Activated T-cell treated with anti-CD3 and anti-CD28 coated beads, Interleukin-2, amount 50 U/mL, for 72 hours (primary cell): ENCODE measurements at regions not wholly inside any gene's neighbourhood (a gene's known extent, or its start where the extent isn't known, plus 50 kb on each side); places are given as distances from the start of the nearest gene placed in this dataset.

Experiments used
- ATAC-seq, 2 donors: fragments of 150-1000 bp; cut with Tn5 transposase; replicated peaks in 1 of 2; 2 replicates each; pipeline ENCODE4 v1.10.0; 2021; ENCODE audit warnings: moderate library complexity in 2 of 2, mild to moderate bottlenecking in 1 of 2
- DNase-seq, 2 donors: peaks; one replicate each; pipeline ENCODE4 v3.0.0; 2021 to 2022; ENCODE audit warnings: mixed read lengths in 1 of 2
- H3K27ac Mint-ChIP-seq: one replicate; pipeline ENCODE4 v1.8.0; 2022; ENCODE audit warnings: mild to moderate bottlenecking, moderate library complexity, mixed read lengths
- H3K27me3 Mint-ChIP-seq: one replicate; pipeline ENCODE4 v1.8.0; 2022; ENCODE audit warnings: low read depth, mixed read lengths
- H3K36me3 Mint-ChIP-seq, 2 donors: one replicate each; pipeline ENCODE4 v1.8.0; 2022; ENCODE audit warnings: mixed read lengths in 2 of 2, mild to moderate bottlenecking in 1 of 2; ENCODE audit not compliant: insufficient read depth in 2 of 2
- H3K4me1 Mint-ChIP-seq: one replicate; pipeline ENCODE4 v1.8.0; 2022; ENCODE audit warnings: low read depth, mixed read lengths
- H3K4me3 Mint-ChIP-seq, 2 donors: one replicate each; pipeline ENCODE4 v1.8.0; 2022; ENCODE audit warnings: mild to moderate bottlenecking in 2 of 2, mixed read lengths in 2 of 2, moderate library complexity in 2 of 2
- H3K9me3 Mint-ChIP-seq, 2 donors: one replicate each; pipeline ENCODE4 v1.8.0; 2022; ENCODE audit warnings: mixed read lengths in 2 of 2

- Mint-ChIP-seq H3K27ac (no peak overlapping the region), H3K4me1 (no peaks in the 10 kb centered on the region), H3K36me3 (no peaks in the 10 kb centered on the region), H3K4me3 (no peak overlapping the region), H3K27me3 (no peaks in the 10 kb centered on the region), H3K9me3 (no peaks in the 10 kb centered on the region)
- no peak for ATAC-seq
- no peak for DNase-seq
Measured at GRCh38 chr6:139500977-139501376, 126.5 kb upstream of the CITED2 start.

- Mint-ChIP-seq H3K9me3 (no peaks in the 10 kb centered on the region), H3K27me3 (no peaks in the 10 kb centered on the region), H3K4me3 (no peak overlapping the region), H3K36me3 (no peaks in the 10 kb centered on the region), H3K4me1 (no peaks in the 10 kb centered on the region), H3K27ac (no peak overlapping the region)
- DNase-seq: no peak
- no peak for ATAC-seq
Measured at GRCh38 chr6:139498715-139499114, 124.3 kb upstream of the CITED2 start.

- Mint-ChIP-seq H3K27ac (no peak overlapping the region), H3K4me3 (no peak overlapping the region), H3K27me3 (no peaks in the 10 kb centered on the region), H3K36me3 (peaks cover 0 to under 1% of the 10 kb centered on the region in 2 donors), H3K9me3 (peaks cover 0 to under 1% of the 10 kb centered on the region in 2 donors), H3K4me1 (no peaks in the 10 kb centered on the region)
- no peak for ATAC-seq
- DNase-seq: no peak
Measured at GRCh38 chr6:139497345-139497961, 123.0 kb upstream of the CITED2 start.

GRCh38 chr6:139496654-139497344 lies 122.4 kb upstream of the CITED2 start:
- DNase-seq (no peak), ATAC-seq (no peak)
- Mint-ChIP-seq H3K4me1 (no peaks in the 10 kb centered on the region), H3K36me3 (peaks cover 0 to 1% of the 10 kb centered on the region in 2 donors), H3K27ac (no peak overlapping the region), H3K4me3 (no peak overlapping the region), H3K9me3 (peaks cover 0 to 1% of the 10 kb centered on the region in 2 donors), H3K27me3 (no peaks in the 10 kb centered on the region)

- H3K36me3 Mint-ChIP-seq: peaks cover 1 to 2% of the 10 kb centered on the region in 2 donors
- no peaks in the 10 kb centered on the region for H3K27me3 Mint-ChIP-seq
- H3K4me3 Mint-ChIP-seq: no peak overlapping the region
- H3K27ac Mint-ChIP-seq: no peak overlapping the region
- no peak for DNase-seq
- H3K9me3 Mint-ChIP-seq: peaks cover 0 to 1% of the 10 kb centered on the region in 2 donors
- peaks cover 6% of the 10 kb centered on the region for H3K4me1 Mint-ChIP-seq
- ATAC-seq: no peak
Measured at GRCh38 chr6:139494376-139494990, 120.0 kb upstream of the CITED2 start.

GRCh38 chr6:139490482-139490881 lies 116.0 kb upstream of the CITED2 start:
- ATAC-seq: peak; percentile 29 to 47
- Mint-ChIP-seq H3K4me1 (peaks cover 6% of the 10 kb centered on the region), H3K4me3 (peak overlapping the region in 1 of 2 donors; percentile 44), H3K27me3 (no peaks in the 10 kb centered on the region), H3K36me3 (peaks cover 1 to 2% of the 10 kb centered on the region in 2 donors), H3K9me3 (peaks cover 0 to 1% of the 10 kb centered on the region in 2 donors), H3K27ac (peak overlapping the region; percentile 63)
- peak in 1 of 2 donors; percentile 3 for DNase-seq

GRCh38 chr6:139486476-139486799 lies 112.0 kb upstream of the CITED2 start:
- Mint-ChIP-seq H3K27me3 (no peaks in the 10 kb centered on the region), H3K9me3 (no peaks in the 10 kb centered on the region), H3K36me3 (peaks cover 0 to 2% of the 10 kb centered on the region in 2 donors), H3K4me3 (no peak overlapping the region), H3K4me1 (peaks cover 6% of the 10 kb centered on the region), H3K27ac (no peak overlapping the region)
- DNase-seq: no peak
- no peak for ATAC-seq

- Mint-ChIP-seq H3K9me3 (no peaks in the 10 kb centered on the region), H3K27ac (no peak overlapping the region)
- no peak for ATAC-seq
Measured at GRCh38 chr6:139485742-139486475, 111.5 kb upstream of the CITED2 start.

GRCh38 chr6:139485185-139485584 lies 110.7 kb upstream of the CITED2 start:
- H3K4me3 Mint-ChIP-seq: no peak overlapping the region
- no peaks in the 10 kb centered on the region for H3K27me3 Mint-ChIP-seq
- DNase-seq (no peak), ATAC-seq (no peak)
- peaks cover 1% of the 10 kb centered on the region for H3K4me1 Mint-ChIP-seq
- no peaks in the 10 kb centered on the region for H3K36me3 Mint-ChIP-seq
- H3K9me3 Mint-ChIP-seq: no peaks in the 10 kb centered on the region
- no peak overlapping the region for H3K27ac Mint-ChIP-seq

More at GRCh38 chr6:139485742-139486475, 111.5 kb upstream of the CITED2 start:
- peaks cover 6% of the 10 kb centered on the region for H3K4me1 Mint-ChIP-seq
- peaks cover 0 to 2% of the 10 kb centered on the region in 2 donors for H3K36me3 Mint-ChIP-seq
- DNase-seq: no peak
- no peak overlapping the region for H3K4me3 Mint-ChIP-seq
- H3K27me3 Mint-ChIP-seq: no peaks in the 10 kb centered on the region

GRCh38 chr6:139483079-139483478 lies 108.6 kb upstream of the CITED2 start:
- H3K4me3 Mint-ChIP-seq: no peak overlapping the region
- no peaks in the 10 kb centered on the region for H3K36me3 Mint-ChIP-seq
- no peak overlapping the region for H3K27ac Mint-ChIP-seq
- no peak for ATAC-seq
- no peaks in the 10 kb centered on the region for H3K4me1 Mint-ChIP-seq
- DNase-seq: no peak
- H3K27me3 Mint-ChIP-seq: no peaks in the 10 kb centered on the region
- H3K9me3 Mint-ChIP-seq: no peaks in the 10 kb centered on the region

- H3K4me3 Mint-ChIP-seq: no peak overlapping the region
- H3K9me3 Mint-ChIP-seq: no peaks in the 10 kb centered on the region
- no peaks in the 10 kb centered on the region for H3K4me1 Mint-ChIP-seq
- no peaks in the 10 kb centered on the region for H3K36me3 Mint-ChIP-seq
- DNase-seq: no peak
- no peaks in the 10 kb centered on the region for H3K27me3 Mint-ChIP-seq
- no peak for ATAC-seq
- H3K27ac Mint-ChIP-seq: no peak overlapping the region
Measured at GRCh38 chr6:139482287-139482686, 107.8 kb upstream of the CITED2 start.

GRCh38 chr6:139480356-139481165 lies 106.1 kb upstream of the CITED2 start:
- ATAC-seq: no peak
- Mint-ChIP-seq H3K27me3 (no peaks in the 10 kb centered on the region), H3K9me3 (no peaks in the 10 kb centered on the region), H3K4me3 (no peak overlapping the region), H3K4me1 (no peaks in the 10 kb centered on the region), H3K36me3 (no peaks in the 10 kb centered on the region), H3K27ac (no peak overlapping the region)
- no peak for DNase-seq
